Hematopoietic multipotent progenitor cell treated with erythropoietin and hydrocortisone succinate and interleukin-3 and kit ligand, for 8 days (in vitro differentiated cells): ENCODE measurements at regions not wholly inside any gene's neighbourhood (a gene's known extent, or its start where the extent isn't known, plus 50 kb on each side); places are given as distances from the start of the nearest gene placed in this dataset.
"Not testable (repeated sequence)": the region's sequence is repeated elsewhere in the genome, so short reads cannot be mapped to it uniquely, and the experiment has no call there.

Experiments used
- DNase-seq: peaks from one replicate; pipeline ENCODE4 v3.0.0-alpha.2; 2015

DNA sequence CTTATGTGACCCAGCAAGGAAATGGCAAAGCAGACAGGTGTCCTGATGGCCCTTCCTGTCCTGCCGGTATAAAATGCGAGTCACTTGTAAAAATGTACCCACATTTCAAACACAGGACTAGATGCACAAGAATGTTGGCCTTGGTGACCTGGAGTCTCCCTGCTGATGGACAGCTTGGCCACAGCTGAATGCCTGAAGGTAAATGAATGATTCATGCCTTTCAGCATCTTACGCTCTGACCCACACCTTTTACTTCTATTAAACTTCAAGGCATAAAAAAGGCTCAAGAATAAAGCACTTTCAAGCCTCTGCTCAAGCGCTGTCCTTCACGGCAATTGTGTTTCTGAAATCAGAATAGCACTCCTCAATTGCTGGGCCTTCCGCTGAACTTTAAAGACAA, 228.0 kb upstream of the SLCO3A1 start:
- DNase-seq = no peak

DNA sequence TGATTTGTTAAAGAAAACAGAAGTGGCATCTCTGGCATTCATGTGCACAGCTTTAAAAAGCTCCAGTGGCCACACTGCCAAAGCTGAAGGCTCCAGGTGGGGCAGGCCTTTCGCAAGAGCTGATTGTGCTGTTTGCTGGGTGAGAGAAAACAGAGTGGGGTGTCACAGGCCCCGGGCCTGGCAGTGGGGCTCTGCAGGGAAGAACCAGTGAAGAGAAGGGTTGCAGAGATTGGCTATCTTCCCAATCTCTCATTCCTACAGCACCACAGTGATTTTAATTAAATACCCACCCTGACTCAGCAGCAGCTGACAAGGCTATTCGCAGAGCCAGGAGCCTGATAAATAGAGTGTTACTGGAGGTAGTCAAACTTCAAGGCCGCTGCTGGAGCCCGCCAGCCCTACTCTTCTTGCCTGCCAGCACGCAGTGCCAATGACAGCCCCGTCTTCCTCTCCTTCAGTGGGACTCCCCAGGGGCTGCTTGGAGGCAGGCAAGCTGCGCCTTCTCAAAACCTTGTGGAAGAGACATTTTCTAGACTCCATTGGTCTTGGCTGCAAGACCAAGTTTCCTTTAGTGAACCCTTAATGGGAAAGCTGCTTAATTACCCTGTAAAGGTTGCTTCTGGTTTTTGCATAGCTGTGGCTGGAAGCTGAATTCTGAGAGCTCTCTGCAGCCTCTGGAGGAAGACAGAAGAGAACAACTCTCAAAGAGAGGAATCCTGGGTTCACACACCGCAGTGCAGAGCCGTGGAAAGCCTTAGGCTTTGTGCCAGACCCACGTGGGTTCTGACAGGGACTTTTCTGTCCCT, 225.8 kb upstream of the SLCO3A1 start:
- DNase-seq = no peak

DNA sequence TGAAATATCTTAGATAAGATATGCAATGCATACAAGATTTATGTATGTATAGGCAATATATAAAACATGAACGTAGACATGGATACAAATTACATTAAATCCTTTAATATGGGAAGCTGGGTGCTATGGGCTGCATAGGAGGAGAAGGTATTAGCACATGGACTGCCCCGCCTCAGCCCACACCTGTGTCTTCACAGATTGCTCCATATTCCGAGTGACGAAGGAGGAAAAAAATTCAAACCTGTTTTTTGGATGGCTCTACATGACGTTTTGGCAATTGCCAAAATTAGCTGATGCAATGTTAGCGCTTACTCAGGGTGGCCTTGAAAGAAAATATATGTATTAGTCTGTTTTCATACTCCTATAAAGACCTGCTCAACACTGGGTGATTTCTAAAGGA, 223.4 kb upstream of the SLCO3A1 start:
- DNase-seq = no peak

GRCh38 chr15:91632176-91632575, 221.3 kb upstream of the SLCO3A1 start:
- no peak for DNase-seq

DNA sequence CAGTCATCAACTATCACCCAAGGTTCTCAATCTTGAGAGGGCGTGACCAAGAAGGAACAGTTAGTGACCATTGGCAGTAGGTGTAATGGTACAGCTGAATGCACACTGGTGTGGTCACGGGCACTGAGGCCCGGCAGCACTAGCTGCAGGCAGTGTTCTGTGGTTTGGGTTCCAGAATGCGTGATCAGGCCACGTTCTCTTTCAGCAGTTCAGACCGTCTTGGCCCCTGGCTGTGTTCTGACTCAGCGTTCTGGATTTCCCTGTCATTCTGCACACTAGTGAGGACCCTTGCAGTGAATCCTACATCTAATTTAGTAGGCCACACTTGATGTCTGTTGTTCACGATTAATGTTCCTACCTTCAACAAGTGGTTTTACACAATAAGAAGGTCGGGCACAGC, 220.5 kb upstream of the SLCO3A1 start:
- no peak for DNase-seq

GRCh38 chr15:91634179-91634578, 219.3 kb upstream of the SLCO3A1 start:
- DNase-seq = no peak

DNA sequence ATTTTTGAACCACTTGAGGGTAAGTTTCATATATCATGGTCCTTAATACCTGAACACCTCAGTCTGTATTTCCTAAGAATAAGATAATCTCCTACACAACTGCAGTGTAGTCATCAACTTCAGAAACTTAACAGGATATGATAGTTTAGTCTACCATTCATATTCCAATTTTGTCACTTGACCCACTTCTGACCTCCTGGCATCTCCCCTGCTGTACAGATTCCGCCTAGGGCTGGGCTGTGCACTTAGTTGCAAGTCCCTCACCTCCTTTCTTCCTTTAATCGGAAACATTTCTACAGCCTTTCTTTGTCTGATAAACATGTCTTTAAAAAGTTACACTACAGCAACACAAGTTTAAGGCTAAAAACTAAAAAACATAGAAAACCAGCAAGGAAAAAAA, 218.4 kb upstream of the SLCO3A1 start:
- DNase-seq = no peak

DNA sequence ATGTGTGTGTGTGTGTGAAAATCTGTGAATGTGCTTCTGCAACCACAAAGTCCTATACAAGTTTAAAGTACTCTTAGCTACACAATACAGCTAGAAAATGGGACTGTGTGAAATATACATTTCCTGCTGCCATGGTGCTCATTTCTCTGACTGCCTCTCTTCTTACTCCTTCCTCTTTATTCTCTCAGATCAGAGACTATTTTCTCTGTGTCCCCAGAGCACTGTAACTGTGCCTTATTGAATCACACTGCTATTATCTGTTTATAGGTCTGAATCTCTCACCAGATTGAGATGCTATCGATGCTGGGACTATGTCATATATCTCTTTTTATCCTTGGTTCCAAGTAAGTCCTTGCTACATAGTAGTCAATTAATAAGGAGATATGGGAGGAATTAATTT, 217.9 kb upstream of the SLCO3A1 start:
- no peak for DNase-seq

DNA sequence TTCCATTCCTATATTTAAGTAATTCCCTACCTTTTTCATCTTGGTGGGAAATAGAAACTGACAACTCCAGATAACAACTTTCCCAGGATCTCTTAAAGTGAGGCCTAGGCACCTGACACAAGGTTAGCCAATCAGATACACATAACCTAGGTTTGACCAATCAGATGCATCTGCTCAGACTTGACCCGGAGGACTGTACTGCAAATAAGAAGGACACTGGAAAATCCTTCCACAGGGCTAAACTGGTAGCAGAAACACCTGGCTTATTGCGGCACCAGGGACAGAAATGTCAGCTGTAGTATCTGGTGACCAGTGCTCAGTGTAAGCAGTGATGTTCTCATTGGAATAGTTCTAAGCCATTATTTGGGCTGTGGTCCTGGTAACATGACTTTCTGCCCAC, 204.5 kb upstream of the SLCO3A1 start:
- no peak for DNase-seq

DNA sequence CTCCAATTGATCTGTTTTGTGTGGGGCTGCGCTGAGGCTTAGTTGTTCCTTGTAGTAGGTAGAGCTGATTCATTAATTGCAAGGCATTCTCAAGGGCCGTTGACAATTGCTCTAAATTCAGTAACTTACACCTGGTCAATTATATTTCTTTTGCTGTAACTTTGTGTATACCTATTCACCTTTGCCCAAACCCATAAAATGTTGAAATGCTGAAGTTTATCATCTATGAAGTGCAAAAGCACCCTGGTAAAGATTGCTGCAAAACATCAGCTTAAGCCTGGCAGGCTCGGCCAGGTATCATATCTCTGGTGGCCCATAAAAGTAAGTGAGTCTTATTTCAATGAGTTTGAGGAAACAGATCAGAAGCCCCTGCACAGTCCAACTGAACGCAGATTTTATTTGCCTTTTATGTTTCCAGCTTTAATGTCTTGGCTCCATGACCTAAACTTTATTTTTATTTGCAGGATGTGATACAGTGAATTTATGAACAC, 203.6 kb upstream of the SLCO3A1 start:
- no peak for DNase-seq

GRCh38 chr15:91651251-91651650, 202.3 kb upstream of the SLCO3A1 start:
- no peak for DNase-seq

GRCh38 chr15:91652610-91653207, 200.8 kb upstream of the SLCO3A1 start:
- no peak for DNase-seq

DNA sequence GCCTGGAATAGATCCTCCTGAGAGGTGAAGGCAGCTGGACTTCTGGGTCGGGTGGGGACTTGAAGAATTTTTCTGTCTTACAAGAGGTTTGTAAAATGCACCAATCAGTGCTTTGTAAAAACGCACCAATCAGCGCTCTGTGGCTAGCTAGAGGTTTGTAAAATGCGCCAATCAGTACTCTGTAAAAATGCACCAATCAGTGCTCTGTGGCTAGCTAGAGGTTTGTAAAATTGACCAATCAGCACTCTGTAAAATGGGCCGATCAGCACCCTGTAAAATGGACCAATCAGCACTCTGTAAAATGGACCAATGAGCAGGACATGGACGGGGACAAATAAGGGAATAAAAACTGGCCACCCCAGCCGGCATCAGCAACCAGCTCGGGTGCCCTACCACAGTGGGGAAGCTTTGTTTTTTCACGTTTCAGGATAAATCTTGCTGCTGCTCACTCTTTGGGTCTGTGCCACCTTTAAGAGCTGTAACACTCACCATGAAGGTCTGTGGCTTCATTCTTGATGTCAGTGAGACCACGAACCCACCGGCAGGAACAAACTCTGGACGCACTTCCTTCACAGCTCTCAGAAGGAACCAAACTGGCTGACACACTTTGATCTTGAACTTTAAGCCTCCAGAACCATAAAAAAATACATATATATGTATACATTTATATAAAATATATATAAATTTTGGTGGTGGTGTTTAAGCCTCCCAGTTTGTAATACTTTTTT, 197.8 kb upstream of the SLCO3A1 start:
- DNase-seq = not testable (repeated sequence)

- no peak for DNase-seq
Measured at GRCh38 chr15:91660174-91660649, 193.3 kb upstream of the SLCO3A1 start.

GRCh38 chr15:91664224-91664836, 189.2 kb upstream of the SLCO3A1 start:
- no peak for DNase-seq

DNA sequence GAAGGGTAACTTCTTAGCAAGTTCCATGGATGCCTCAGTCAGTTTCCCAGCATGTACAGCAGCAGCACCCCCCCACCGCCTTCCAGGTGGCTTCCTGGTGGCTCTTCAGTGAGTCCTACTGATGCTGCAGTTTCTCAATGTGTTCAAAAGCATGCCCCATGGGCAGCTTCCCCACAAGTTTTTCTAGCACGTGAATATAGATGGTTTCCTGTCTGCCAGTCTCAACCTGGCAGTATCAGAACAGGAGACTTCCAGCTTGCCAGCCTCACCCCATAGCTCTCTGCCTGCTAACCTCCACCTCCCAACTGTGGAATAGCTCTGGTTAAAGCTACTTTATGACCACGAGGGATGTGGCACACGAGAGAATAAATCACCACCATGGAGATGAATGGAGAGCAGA, 188.3 kb upstream of the SLCO3A1 start:
- DNase-seq = no peak

- no peak for DNase-seq
Measured at GRCh38 chr15:91668370-91668769, 185.1 kb upstream of the SLCO3A1 start.

DNA sequence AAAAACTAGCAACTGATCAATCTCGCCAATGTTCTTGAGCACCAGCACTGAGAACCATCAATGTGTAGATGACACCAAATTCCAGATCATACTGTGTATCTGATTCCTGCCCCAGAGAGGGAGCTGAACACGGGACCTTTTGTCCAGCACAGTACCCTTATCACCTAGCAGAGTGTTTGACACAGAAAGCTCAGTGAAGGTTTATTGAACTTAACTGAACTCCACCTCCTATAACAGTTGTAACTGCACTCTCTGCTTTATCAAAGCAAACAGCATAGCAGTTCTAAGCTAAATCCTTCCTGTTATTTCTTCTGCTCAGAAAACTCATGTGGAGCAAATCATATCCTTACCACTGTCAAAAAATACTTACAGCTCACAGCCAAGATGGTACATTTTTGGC, 183.4 kb upstream of the SLCO3A1 start:
- no peak for DNase-seq

DNA sequence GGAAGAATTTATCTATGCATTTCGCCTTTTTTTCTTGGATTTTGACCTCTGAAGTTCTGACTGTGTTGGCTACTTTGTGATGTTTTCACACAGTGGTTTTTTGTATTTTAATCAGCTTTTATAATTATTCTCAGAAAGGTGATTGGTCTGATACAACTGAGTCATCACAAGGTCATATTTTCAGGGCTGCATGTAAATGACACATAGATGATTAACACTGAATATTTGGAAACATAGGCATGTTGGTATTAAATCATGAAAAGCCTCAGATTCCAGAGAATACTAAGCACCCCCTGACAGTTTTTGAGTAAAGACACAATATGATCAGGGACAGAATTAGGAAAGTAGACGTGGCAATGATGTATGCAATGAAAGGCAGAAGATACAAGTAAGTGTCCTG, 175.5 kb upstream of the SLCO3A1 start:
- DNase-seq = no peak

DNA sequence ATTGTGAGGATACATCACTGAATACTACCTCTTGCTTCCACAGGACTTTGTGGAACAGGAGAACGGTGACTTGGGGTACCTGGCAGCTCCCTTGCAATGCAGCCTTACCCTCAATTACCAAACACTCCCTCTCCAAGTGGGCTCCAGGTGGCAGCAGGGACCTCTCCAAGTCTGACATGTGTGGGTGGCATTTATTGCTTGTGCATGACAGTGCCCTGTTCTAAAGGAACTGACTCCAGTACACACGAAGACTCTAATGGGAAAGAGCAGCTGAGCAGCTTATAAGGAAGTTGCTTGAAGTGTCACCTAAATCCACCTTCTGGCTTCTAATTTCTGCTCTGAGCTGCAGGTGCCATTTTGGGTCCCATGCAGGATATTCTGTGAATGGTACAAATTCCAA, 174.1 kb upstream of the SLCO3A1 start:
- no peak for DNase-seq

GRCh38 chr15:91685436-91685835, 168.1 kb upstream of the SLCO3A1 start:
- no peak for DNase-seq

- DNase-seq = no peak
Measured at GRCh38 chr15:91688811-91689210, 164.7 kb upstream of the SLCO3A1 start.

DNA sequence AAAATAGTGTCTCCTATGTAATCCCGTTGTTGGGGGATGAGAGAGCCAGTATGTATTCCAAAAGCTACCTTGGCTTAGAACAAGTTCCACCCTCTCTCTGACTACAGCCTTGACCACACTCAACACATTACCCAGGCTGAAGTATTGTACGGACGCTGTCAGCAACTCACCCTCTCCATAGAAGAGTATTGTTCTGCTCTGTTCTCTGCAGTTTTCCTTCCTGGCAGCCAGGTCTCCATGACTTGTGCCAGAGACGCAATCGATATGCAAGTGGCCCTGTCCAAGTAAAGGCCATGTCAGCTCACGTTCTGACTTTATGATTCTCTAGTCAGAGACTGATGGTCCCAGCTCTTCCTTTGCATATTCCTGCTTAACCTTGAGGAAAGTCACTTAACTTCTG, 164.1 kb upstream of the SLCO3A1 start:
- no peak for DNase-seq
